NCI-H128 (cell line): ENCODE measurements at regions not wholly inside any gene's neighbourhood (a gene's known extent, or its start where the extent isn't known, plus 50 kb on each side); places are given as distances from the start of the nearest gene placed in this dataset.
A peak's percentile ranks its signal among the peaks of the same experiment; 100 is the strongest.

Experiments
- DNase-seq: peaks from one replicate; lab custom pipeline; 2025; ENCODE audit not compliant: unreplicated experiment; lab: John Stamatoyannopoulos, UW

- no peak for DNase-seq
Measured at GRCh38 chr9:108526518-108526917, 329.3 kb downstream of the ACTL7B start.

- DNase-seq, result no peak
Measured at GRCh38 chr9:108525186-108525585, 330.6 kb downstream of the ACTL7B start.

- no peak for DNase-seq
Measured at GRCh38 chr9:108521063-108521590, 334.7 kb downstream of the ACTL7B start.

- DNase-seq, result no peak
Measured at GRCh38 chr9:108519437-108519836, 336.3 kb downstream of the ACTL7B start.

GRCh38 chr9:108517651-108518365, 338.0 kb downstream of the ACTL7B start:
- no peak for DNase-seq

- no peak for DNase-seq
Measured at GRCh38 chr9:108516391-108516790, 339.4 kb downstream of the ACTL7B start.

GRCh38 chr9:108515856-108516255, 339.9 kb downstream of the ACTL7B start:
- DNase-seq, result no peak

- no peak for DNase-seq
Measured at GRCh38 chr9:108512426-108513173, 343.2 kb downstream of the ACTL7B start.

GRCh38 chr9:108511307-108511706, 344.5 kb downstream of the ACTL7B start:
- DNase-seq, result no peak

- DNase-seq, result no peak
Measured at GRCh38 chr9:108496846-108497245, 358.9 kb downstream of the ACTL7B start.

- DNase-seq, result no peak
Measured at GRCh38 chr9:108489567-108489966, 366.2 kb downstream of the ACTL7B start.

GRCh38 chr9:108486831-108487230, 369.0 kb downstream of the ACTL7B start:
- no peak for DNase-seq

GRCh38 chr9:108484468-108484867, 371.3 kb downstream of the ACTL7B start:
- DNase-seq, result no peak

GRCh38 chr9:108483676-108484075, 372.1 kb downstream of the ACTL7B start:
- no peak for DNase-seq

GRCh38 chr9:108479989-108480652, 375.7 kb downstream of the ACTL7B start:
- no peak for DNase-seq

GRCh38 chr9:108478431-108479332, 377.1 kb downstream of the ACTL7B start:
- DNase-seq, result no peak

GRCh38 chr9:108477529-108478006, 378.2 kb downstream of the ACTL7B start:
- peak; percentile 22 for DNase-seq

GRCh38 chr9:108476574-108476973, 379.2 kb downstream of the ACTL7B start:
- DNase-seq, result no peak

- DNase-seq, result no peak
Measured at GRCh38 chr9:108475813-108476212, 380.0 kb downstream of the ACTL7B start.

- DNase-seq, result no peak
Measured at GRCh38 chr9:108474356-108474755, 381.4 kb downstream of the ACTL7B start.
